ENCODE measurements at regions not wholly inside any gene's neighbourhood (a gene's known extent, or its start where the extent isn't known, plus 50 kb on each side); places are given as distances from the start of the nearest gene placed in this dataset.

- H3K4me2 ChIP-seq (ENCODE audit: low read length), result no peak overlapping the region
- H3K27me3 ChIP-seq (ENCODE audit: insufficient read depth, low read length), result no peaks in the 10 kb centered on the region
- no peak for ATAC-seq
- no peaks in the 10 kb centered on the region for H3K36me3 ChIP-seq (ENCODE audit: control insufficient read depth in 1 of 2, insufficient read depth in 2 of 2, low read length in 2 of 2)
- intact Hi-C loops (cut with micrococcal nuclease), result no loop called here
- no peak overlapping the region for H3K4me3 ChIP-seq (replicated peaks in 1 of 2; ENCODE audit: low read depth in 1 of 2, low read length in 2 of 2)
- no peak for DNase-seq (ENCODE audit: low read depth, low spot score)
- H3K9me2 ChIP-seq (ENCODE audit: insufficient read depth), result no peaks in the 10 kb centered on the region
- ChIA-PET CTCF (no interaction called here), RAD21 (ENCODE audit: low non-redundant PET in 1 of 2, low total read pairs in 2 of 2, uncharacterized antibody in 2 of 2, unreplicated experiment in 2 of 2) (interaction anchor here in 1 of 2 experiments (0.6 kb wide), 1 partner anchor 122 kb away, joined by 3 read pairs; no protein-coding TSS in a partner anchor), POLR2A (no interaction called here)
- no peak overlapping the region for H2AFZ ChIP-seq (ENCODE audit: low read depth, low read length, poor library complexity, severe bottlenecking)
- no peak overlapping the region for H3K9ac ChIP-seq (ENCODE audit: low read length)
- H3K27ac ChIP-seq (ENCODE audit: low read depth, low read length), result no peak overlapping the region
- no peaks in the 10 kb centered on the region for H3K79me2 ChIP-seq (ENCODE audit: insufficient read depth, low read length)
- TF ChIP-seq POLR2AphosphoS5 (IDR thresholded peaks at IDR 0.05; ENCODE audit: low read depth, low read length), result no peak
- H4K20me1 ChIP-seq (ENCODE audit: insufficient read depth), result no peaks in the 10 kb centered on the region
- no peaks in the 10 kb centered on the region for H3K9me3 ChIP-seq (ENCODE audit: control insufficient read depth in 1 of 2, insufficient read depth in 1 of 2, low read depth in 1 of 2, low read length in 2 of 2)
- no TSS peak for BruUV-seq (replicated peaks)
- no peaks in the 10 kb centered on the region for H3K4me1 ChIP-seq (ENCODE audit: control insufficient read depth in 1 of 2, insufficient read depth in 2 of 2, low read length in 2 of 2)
These were observed 260.3 kb downstream of the AHR start for GRCh38 chr7:17558558-17559332.

GRCh38 chr7:17559388-17559787, 260.9 kb downstream of the AHR start:
- Histone ChIP-seq H4K20me1 (ENCODE audit: insufficient read depth) (no peaks in the 10 kb centered on the region), H3K36me3 (ENCODE audit: control insufficient read depth in 1 of 2, insufficient read depth in 2 of 2, low read length in 2 of 2) (no peaks in the 10 kb centered on the region), H3K9me3 (ENCODE audit: control insufficient read depth in 1 of 2, insufficient read depth in 1 of 2, low read depth in 1 of 2, low read length in 2 of 2) (no peaks in the 10 kb centered on the region), H3K4me1 (ENCODE audit: control insufficient read depth in 1 of 2, insufficient read depth in 2 of 2, low read length in 2 of 2) (no peaks in the 10 kb centered on the region), H3K9me2 (ENCODE audit: insufficient read depth) (no peaks in the 10 kb centered on the region), H2AFZ (ENCODE audit: low read depth, low read length, poor library complexity, severe bottlenecking) (no peak overlapping the region), H3K4me2 (ENCODE audit: low read length) (no peak overlapping the region), H3K27ac (ENCODE audit: low read depth, low read length) (no peak overlapping the region), H3K4me3 (replicated peaks in 1 of 2; ENCODE audit: low read depth in 1 of 2, low read length in 2 of 2) (no peak overlapping the region), H3K27me3 (ENCODE audit: insufficient read depth, low read length) (no peaks in the 10 kb centered on the region), H3K9ac (ENCODE audit: low read length) (no peak overlapping the region), H3K79me2 (ENCODE audit: insufficient read depth, low read length) (no peaks in the 10 kb centered on the region)
- ATAC-seq (no peak), DNase-seq (ENCODE audit: low read depth, low spot score) (no peak)
- ChIA-PET CTCF (no interaction called here), POLR2A (no interaction called here), RAD21 (ENCODE audit: low non-redundant PET in 1 of 2, low total read pairs in 2 of 2, uncharacterized antibody in 2 of 2, unreplicated experiment in 2 of 2) (interaction anchor here in 1 of 2 experiments (0.6 kb wide), 1 partner anchor 122 kb away, joined by 3 read pairs; no protein-coding TSS in a partner anchor)
- TF ChIP-seq SRF (IDR thresholded peaks at IDR 0.05; ENCODE audit: low read depth), result no peak
- TF ChIP-seq CBX3 (IDR thresholded peaks at IDR 0.05; ENCODE audit: low read depth), result no peak
- no peak for TF ChIP-seq EZH2phosphoT487 (IDR thresholded peaks at IDR 0.05; ENCODE audit: borderline replicate concordance)
- TF ChIP-seq JUND (IDR thresholded peaks at IDR 0.05), result no peak
- TF ChIP-seq YY1 (IDR thresholded peaks at IDR 0.05; ENCODE audit: extremely low read depth, insufficient replicate concordance, low read depth, low read length), result no peak
- TF ChIP-seq RAD21 (IDR thresholded peaks at IDR 0.05; ENCODE audit: low read depth), result no peak
- TF ChIP-seq SP1 (IDR thresholded peaks at IDR 0.05; ENCODE audit: low read depth), result no peak
- TF ChIP-seq EZH2 (IDR thresholded peaks at IDR 0.05), result no peak
- no peak for TF ChIP-seq SIN3A (IDR thresholded peaks at IDR 0.05; ENCODE audit: low read depth)
- no peak for TF ChIP-seq ZBTB33 (IDR thresholded peaks at IDR 0.05; ENCODE audit: extremely low read depth, insufficient replicate concordance, low read length)
- TF ChIP-seq CEBPB (IDR thresholded peaks at IDR 0.05; ENCODE audit: low read depth), result no peak
- intact Hi-C loops (cut with micrococcal nuclease), result no loop called here
- BruUV-seq (replicated peaks), result no TSS peak
